PC-9 (cell line): ENCODE measurements at regions not wholly inside any gene's neighbourhood (a gene's known extent, or its start where the extent isn't known, plus 50 kb on each side); places are given as distances from the start of the nearest gene placed in this dataset.

Source experiments
- BruUV-seq: library from RNA; stranded (reverse); fragments of 400-500 nt; replicated peaks from 2 replicates; lab custom pipeline; 2021; lab: Mats Ljungman, UMichigan
- CTCF ChIA-PET: fragments of 300-600 bp; sonication (Branson Sonifier 250); formaldehyde crosslinking; loops from one replicate; lab custom pipeline; 2022; ENCODE audit warnings: antibody characterized with exemption; lab: Charles Lee
- POLR2A ChIA-PET: fragments of 300-600 bp; sonication (Branson Sonifier 250); formaldehyde crosslinking; loops from one replicate; lab custom pipeline; 2022; ENCODE audit warnings: antibody characterized with exemption; ENCODE audit not compliant: unreplicated experiment; lab: Charles Lee
- DNase-seq, 2 experiments: peaks; one replicate each; pipeline versions ENCODE4 v3.0.0 to v3.0.0-alpha.2; 2015 to 2022; ENCODE audit warnings: mixed read lengths in 1 of 2
- H2AFZ ChIP-seq: fragments of 200-600 bp; sonication (generic); 2 replicates; pipeline ENCODE4 v1.8.1; 2017; ENCODE audit warnings: antibody characterized with exemption
- H3F3A ChIP-seq: fragments of 200-600 bp; sonication (generic); 2 replicates; pipeline ENCODE4 v1.8.1; 2017; ENCODE audit warnings: antibody characterized with exemption, mild to moderate bottlenecking, low read depth; ENCODE audit not compliant: insufficient read depth
- H3K27ac ChIP-seq: fragments of 200-600 bp; sonication (generic); 2 replicates; pipeline ENCODE4 v1.6.1; 2016; ENCODE audit warnings: mixed run types
- H3K27me3 ChIP-seq: fragments of 200-600 bp; sonication (generic); 2 replicates; pipeline ENCODE4 v1.6.1; 2016; ENCODE audit warnings: low read depth, mixed run types; ENCODE audit not compliant: insufficient read depth
- H3K36me3 ChIP-seq: fragments of 200-600 bp; sonication (generic); 2 replicates; pipeline ENCODE4 v1.6.1; 2016; ENCODE audit warnings: low read depth, mixed run types
- H3K4me1 ChIP-seq: fragments of 200-600 bp; sonication (generic); replicated peaks from 2 replicates; pipeline ENCODE4 v1.6.1; 2016; ENCODE audit warnings: mixed run types; ENCODE audit not compliant: insufficient read depth
- H3K4me2 ChIP-seq: fragments of 200-600 bp; sonication (generic); 2 replicates; pipeline ENCODE4 v1.6.1; 2017; ENCODE audit warnings: mixed run types
- H3K4me3 ChIP-seq: fragments of 200-600 bp; sonication (generic); 2 replicates; pipeline ENCODE4 v1.6.1; 2016; ENCODE audit warnings: mixed run types
- H3K79me2 ChIP-seq: fragments of 200-600 bp; sonication (generic); 2 replicates; pipeline ENCODE4 v1.6.1; 2017; ENCODE audit warnings: low read depth, mixed run types
- H3K9me2 ChIP-seq: fragments of 200-600 bp; sonication (generic); 2 replicates; pipeline ENCODE4 v1.8.1; 2017; ENCODE audit warnings: mild to moderate bottlenecking; ENCODE audit not compliant: insufficient read depth
- H3K9me3 ChIP-seq: fragments of 200-600 bp; sonication (generic); 2 replicates; pipeline ENCODE4 v1.8.1; 2016; ENCODE audit warnings: low read depth; ENCODE audit not compliant: insufficient read depth
- H4K20me1 ChIP-seq: fragments of 200-600 bp; sonication (generic); 2 replicates; pipeline ENCODE4 v1.8.1; 2017; ENCODE audit not compliant: insufficient read depth
- CTCF ChIP-seq: fragments of 200-600 bp; sonication (generic); conservative IDR thresholded peaks from 2 replicates; pipeline ENCODE4 v1.6.1; 2017; ENCODE audit warnings: mixed run types, antibody characterized with exemption, mild to moderate bottlenecking, moderate library complexity
- EZH2 ChIP-seq: fragments of 200-600 bp; sonication (generic); IDR thresholded peaks from 2 replicates; pipeline ENCODE4 v1.8.0; 2017; ENCODE audit warnings: antibody characterized with exemption, low read depth
- intact Hi-C: fragments of 100-400 bp; cut with micrococcal nuclease; formaldehyde crosslinking; loops from one replicate; pipeline ENCODE4 v1.10.0; 2022; ENCODE audit not compliant: unreplicated experiment

- H3F3A ChIP-seq, result no peaks in the 10 kb centered on the region
- ChIA-PET CTCF (no interaction called here), POLR2A (no interaction called here)
- BruUV-seq, result no TSS peak
- H2AFZ ChIP-seq, result no peak overlapping the region
- no peak overlapping the region for H3K4me2 ChIP-seq
- H3K4me1 ChIP-seq, result no peaks in the 10 kb centered on the region
- H3K9me3 ChIP-seq, result no peaks in the 10 kb centered on the region
- H3K79me2 ChIP-seq, result no peaks in the 10 kb centered on the region
- DNase-seq, result no peak
- no peaks in the 10 kb centered on the region for H4K20me1 ChIP-seq
- intact Hi-C loops, result loop anchor here (10.0 kb wide), 1 partner anchor 408 kb away; no protein-coding TSS in a partner anchor
- no peaks in the 10 kb centered on the region for H3K36me3 ChIP-seq
- H3K9me2 ChIP-seq, result no peaks in the 10 kb centered on the region
- TF ChIP-seq EZH2, result no peak
- no peak for TF ChIP-seq CTCF
- H3K27ac ChIP-seq, result no peak overlapping the region
- H3K27me3 ChIP-seq, result no peaks in the 10 kb centered on the region
- no peak overlapping the region for H3K4me3 ChIP-seq
Observed at GRCh38 chr9:78826527-78826926, 529.6 kb downstream of the PSAT1 start.

- Histone ChIP-seq H3K4me3 (no peak overlapping the region), H2AFZ (no peak overlapping the region), H3K9me3 (no peaks in the 10 kb centered on the region), H3K27ac (no peak overlapping the region), H3F3A (no peaks in the 10 kb centered on the region), H3K36me3 (no peaks in the 10 kb centered on the region), H3K27me3 (no peaks in the 10 kb centered on the region), H3K79me2 (no peaks in the 10 kb centered on the region), H4K20me1 (no peaks in the 10 kb centered on the region), H3K4me2 (no peak overlapping the region), H3K9me2 (no peaks in the 10 kb centered on the region), H3K4me1 (no peaks in the 10 kb centered on the region)
- TF ChIP-seq EZH2 (no peak), CTCF (no peak)
- DNase-seq, result no peak
- ChIA-PET POLR2A (no interaction called here), CTCF (no interaction called here)
- no TSS peak for BruUV-seq
- intact Hi-C loops, result loop anchor here (10.0 kb wide), 1 partner anchor 406 kb away; no protein-coding TSS in a partner anchor
Observed at GRCh38 chr9:78828521-78828920, 531.6 kb downstream of the PSAT1 start.

- Histone ChIP-seq H3K9me3 (no peaks in the 10 kb centered on the region), H3K27ac (no peak overlapping the region), H3K4me2 (no peak overlapping the region), H3K4me1 (no peaks in the 10 kb centered on the region), H2AFZ (no peak overlapping the region), H3K79me2 (no peaks in the 10 kb centered on the region), H3K9me2 (no peaks in the 10 kb centered on the region), H3K36me3 (no peaks in the 10 kb centered on the region), H3F3A (no peaks in the 10 kb centered on the region), H3K27me3 (no peaks in the 10 kb centered on the region), H4K20me1 (no peaks in the 10 kb centered on the region), H3K4me3 (no peak overlapping the region)
- ChIA-PET CTCF (no interaction called here), POLR2A (no interaction called here)
- TF ChIP-seq EZH2, result no peak
- TF ChIP-seq CTCF, result no peak
- intact Hi-C loops, result loop anchor here (10.0 kb wide), 1 partner anchor 94 kb away; no protein-coding TSS in a partner anchor
- DNase-seq, result no peak
- no TSS peak for BruUV-seq
Observed at GRCh38 chr9:78830301-78830700, 533.4 kb downstream of the PSAT1 start.
